Trophoblast cell (in vitro differentiated cells and primary cell): ENCODE measurements at regions not wholly inside any gene's neighbourhood (a gene's known extent, or its start where the extent isn't known, plus 50 kb on each side); places are given as distances from the start of the nearest gene placed in this dataset.

Source experiments
- DNase-seq, 2 donors: peaks; one replicate each; pipeline ENCODE4 v3.0.0-alpha.2; 2016
- H2AFZ ChIP-seq: 2 replicates; pipeline ENCODE4 v1.6.1; 2013; ENCODE audit warnings: low read length, moderate library complexity, mild to moderate bottlenecking; ENCODE audit not compliant: insufficient read depth, poor library complexity
- H2AK5ac ChIP-seq: 2 replicates; pipeline ENCODE4 v1.6.1; 2013; ENCODE audit warnings: mild to moderate bottlenecking, low read length
- H2BK120ac ChIP-seq: 2 replicates; pipeline ENCODE4 v1.6.1; 2013; ENCODE audit warnings: low read length, mild to moderate bottlenecking, moderate library complexity; ENCODE audit not compliant: insufficient read depth, poor library complexity
- H2BK12ac ChIP-seq: 2 replicates; pipeline ENCODE4 v1.6.1; 2013; ENCODE audit warnings: mild to moderate bottlenecking, low read length, moderate library complexity
- H2BK5ac ChIP-seq: 2 replicates; pipeline ENCODE4 v1.6.1; 2013; ENCODE audit warnings: low read length, low read depth, moderate library complexity, mild to moderate bottlenecking; ENCODE audit not compliant: poor library complexity
- H3K14ac ChIP-seq: 2 replicates; pipeline ENCODE4 v1.6.1; 2013; ENCODE audit warnings: mild to moderate bottlenecking, low read length
- H3K18ac ChIP-seq: 2 replicates; pipeline ENCODE4 v1.6.1; 2013; ENCODE audit warnings: mild to moderate bottlenecking, low read length
- H3K23ac ChIP-seq: 2 replicates; pipeline ENCODE4 v1.6.1; 2013; ENCODE audit warnings: low read length
- H3K27ac ChIP-seq: 2 replicates; pipeline ENCODE4 v1.5.1; 2013; ENCODE audit warnings: low read depth, mild to moderate bottlenecking, inconsistent platforms, low read length, moderate library complexity
- H3K27me3 ChIP-seq: 2 replicates; pipeline ENCODE4 v1.6.1; 2013; ENCODE audit warnings: inconsistent platforms, mild to moderate bottlenecking, low read length, moderate library complexity; ENCODE audit not compliant: insufficient read depth
- H3K36me3 ChIP-seq, 2 experiments: 1 replicate in 1 of 2; 2 replicates in 1 of 2; pipeline ENCODE4 v1.6.1; 2013; ENCODE audit warnings: low read length in 2 of 2, mild to moderate bottlenecking in 2 of 2, moderate library complexity in 1 of 2; ENCODE audit not compliant: insufficient read depth in 2 of 2, control insufficient read depth in 1 of 2
- H3K4ac ChIP-seq: 2 replicates; pipeline ENCODE4 v1.6.1; 2013; ENCODE audit warnings: low read depth, mild to moderate bottlenecking, low read length, moderate library complexity
- H3K4me1 ChIP-seq, 2 experiments: 1 replicate in 1 of 2; 2 replicates in 1 of 2; pipeline ENCODE4 v1.6.1; 2013; ENCODE audit warnings: low read length in 2 of 2, mild to moderate bottlenecking in 2 of 2, moderate library complexity in 1 of 2; ENCODE audit not compliant: insufficient read depth in 2 of 2, control insufficient read depth in 1 of 2
- H3K4me2 ChIP-seq: 2 replicates; pipeline ENCODE4 v1.6.1; 2013; ENCODE audit warnings: inconsistent platforms, mild to moderate bottlenecking, low read length, moderate library complexity
- H3K4me3 ChIP-seq: 2 replicates; pipeline ENCODE4 v1.5.1; 2013; ENCODE audit warnings: mild to moderate bottlenecking, low read depth, low read length, inconsistent platforms
- H3K79me1 ChIP-seq: one replicate; pipeline ENCODE4 v1.6.1; 2013; ENCODE audit warnings: low read length
- H3K79me2 ChIP-seq: 2 replicates; pipeline ENCODE4 v1.6.1; 2013; ENCODE audit warnings: low read length, mild to moderate bottlenecking; ENCODE audit not compliant: control insufficient read depth, insufficient read depth, poor library complexity
- H3K9ac ChIP-seq: 2 replicates; pipeline ENCODE4 v1.6.1; 2013; ENCODE audit warnings: mild to moderate bottlenecking, low read length
- H3K9me3 ChIP-seq: 2 replicates; pipeline ENCODE4 v1.6.1; 2013; ENCODE audit warnings: low read depth, mild to moderate bottlenecking, control low read depth, inconsistent platforms, low read length; ENCODE audit not compliant: insufficient read depth
- H4K12ac ChIP-seq: 2 replicates; pipeline ENCODE4 v1.6.1; 2013; ENCODE audit warnings: low read depth, mild to moderate bottlenecking, low read length, moderate library complexity
- H4K8ac ChIP-seq: 2 replicates; pipeline ENCODE4 v1.6.1; 2013; ENCODE audit warnings: low read depth, mild to moderate bottlenecking, low read length, moderate library complexity
- H4K91ac ChIP-seq: one replicate; pipeline ENCODE4 v1.6.1; 2013; ENCODE audit warnings: low read depth, mild to moderate bottlenecking, low read length, moderate library complexity
- WGBS: extraction: QIAGEN DNeasy Blood & Tissue Kit; methylation state at CpG from one replicate; pipeline ENCODE4 v1.1.7; 2013; ENCODE audit warnings: missing lambda C conversion rate; ENCODE audit not compliant: insufficient read length, insufficient coverage; ENCODE audit errors: extremely low coverage; 5-methylcytosine and 5-hydroxymethylcytosine counted together

- Histone ChIP-seq H2BK5ac (no peak overlapping the region), H3K27ac (no peak overlapping the region), H3K4me3 (no peak overlapping the region), H3K18ac (no peak overlapping the region), H3K27me3 (no peaks in the 10 kb centered on the region), H4K8ac (no peak overlapping the region), H2BK12ac (no peak overlapping the region), H4K91ac (no peak overlapping the region), H3K4me2 (no peak overlapping the region), H3K9ac (no peak overlapping the region), H3K23ac (no peak overlapping the region), H3K9me3 (no peaks in the 10 kb centered on the region), H3K79me1 (no peaks in the 10 kb centered on the region), H3K79me2 (no peaks in the 10 kb centered on the region), H3K4ac (no peak overlapping the region), H2BK120ac (no peak overlapping the region), H3K36me3 (no peaks in the 10 kb centered on the region), H2AFZ (no peak overlapping the region), H2AK5ac (no peak overlapping the region), H3K14ac (no peak overlapping the region), H3K4me1 (no peaks in the 10 kb centered on the region), H4K12ac (no peak overlapping the region)
- WGBS, result no CpG with 5 or more reads among the region's 3 CpGs
- DNase-seq, result no peak
Measured at GRCh38 chr4:13117185-13117584, 367.0 kb downstream of the RAB28 start.

DNA sequence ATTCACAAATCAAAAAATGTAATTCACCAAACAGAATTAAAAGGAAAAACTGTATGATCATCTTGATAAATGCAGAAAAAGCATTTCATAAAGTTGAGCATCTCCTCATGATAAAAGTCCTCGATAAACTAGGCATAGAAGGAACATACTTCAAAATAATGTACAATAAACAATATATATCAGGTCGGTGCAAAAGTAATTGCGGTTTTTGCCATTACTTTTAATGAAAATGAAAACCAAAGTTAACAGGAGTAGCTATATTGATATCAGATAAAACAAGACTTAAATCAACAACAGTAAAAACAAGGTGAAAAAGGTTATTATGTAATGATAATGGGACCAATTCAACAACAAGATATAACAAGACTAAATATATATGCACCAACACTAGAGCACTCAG is 372.1 kb downstream of the RAB28 start:
- no peak overlapping the region for H2AFZ ChIP-seq
- H4K12ac ChIP-seq, result no peak overlapping the region
- no peak overlapping the region for H3K4me2 ChIP-seq
- H3K18ac ChIP-seq, result no peak overlapping the region
- no peak overlapping the region for H2BK12ac ChIP-seq
- DNase-seq, result no peak
- no peak overlapping the region for H3K23ac ChIP-seq
- no peak overlapping the region for H4K91ac ChIP-seq
- no peak overlapping the region for H2BK120ac ChIP-seq
- H2BK5ac ChIP-seq, result no peak overlapping the region
- no peaks in the 10 kb centered on the region for H3K36me3 ChIP-seq
- H4K8ac ChIP-seq, result no peak overlapping the region
- no peak overlapping the region for H3K4ac ChIP-seq
- no peak overlapping the region for H3K14ac ChIP-seq
- no CpG with 5 or more reads among the region's 3 CpGs for WGBS
- no peak overlapping the region for H2AK5ac ChIP-seq
- H3K9ac ChIP-seq, result no peak overlapping the region
- H3K27me3 ChIP-seq, result no peaks in the 10 kb centered on the region
- no peak overlapping the region for H3K4me3 ChIP-seq
- H3K27ac ChIP-seq, result no peak overlapping the region
- H3K9me3 ChIP-seq, result peaks cover 2% of the 10 kb centered on the region
- H3K4me1 ChIP-seq, result no peaks in the 10 kb centered on the region
- H3K79me2 ChIP-seq, result no peaks in the 10 kb centered on the region
- H3K79me1 ChIP-seq, result no peaks in the 10 kb centered on the region

DNA sequence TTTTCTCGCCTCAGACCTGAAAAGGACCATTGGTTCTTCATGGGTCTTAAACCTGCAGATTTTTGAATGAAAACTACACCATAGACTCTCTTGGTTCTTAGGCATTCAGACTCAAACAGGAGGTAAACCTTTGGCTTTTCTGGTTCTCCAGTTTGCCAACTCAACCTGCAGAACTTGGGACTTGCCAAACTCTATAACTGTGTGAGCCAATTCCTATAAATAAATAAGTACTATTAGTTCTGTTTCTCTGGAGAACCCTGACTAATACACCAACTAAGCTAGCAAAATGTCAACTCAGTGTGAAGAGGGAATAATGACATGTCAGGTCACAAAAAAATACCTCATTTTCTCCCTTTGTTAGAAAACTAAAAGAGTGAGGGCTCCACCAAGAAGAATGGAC is 374.6 kb downstream of the RAB28 start:
- H4K8ac ChIP-seq, result no peak overlapping the region
- peaks cover 4% of the 10 kb centered on the region for H3K9me3 ChIP-seq
- DNase-seq, result no peak
- H3K4me2 ChIP-seq, result no peak overlapping the region
- no peaks in the 10 kb centered on the region for H3K79me2 ChIP-seq
- H3K79me1 ChIP-seq, result no peaks in the 10 kb centered on the region
- H3K4me1 ChIP-seq, result no peaks in the 10 kb centered on the region
- H3K23ac ChIP-seq, result no peak overlapping the region
- H3K27ac ChIP-seq, result no peak overlapping the region
- no peak overlapping the region for H4K91ac ChIP-seq
- H3K4me3 ChIP-seq, result no peak overlapping the region
- H2AFZ ChIP-seq, result no peak overlapping the region
- H2BK5ac ChIP-seq, result no peak overlapping the region
- no peak overlapping the region for H3K9ac ChIP-seq
- no peaks in the 10 kb centered on the region for H3K36me3 ChIP-seq
- no peak overlapping the region for H4K12ac ChIP-seq
- no peak overlapping the region for H2BK120ac ChIP-seq
- H3K4ac ChIP-seq, result no peak overlapping the region
- H2BK12ac ChIP-seq, result no peak overlapping the region
- no peaks in the 10 kb centered on the region for H3K27me3 ChIP-seq
- no peak overlapping the region for H3K14ac ChIP-seq
- H2AK5ac ChIP-seq, result no peak overlapping the region
- H3K18ac ChIP-seq, result no peak overlapping the region
- no CpG with 5 or more reads among the region's 1 CpG for WGBS

GRCh38 chr4:13108096-13108495 is 376.0 kb downstream of the RAB28 start:
- no peak overlapping the region for H2AFZ ChIP-seq
- H3K18ac ChIP-seq, result no peak overlapping the region
- no peak overlapping the region for H3K23ac ChIP-seq
- no peak overlapping the region for H3K4ac ChIP-seq
- no peak overlapping the region for H3K4me2 ChIP-seq
- H2BK12ac ChIP-seq, result no peak overlapping the region
- H3K79me1 ChIP-seq, result no peaks in the 10 kb centered on the region
- H4K8ac ChIP-seq, result no peak overlapping the region
- H3K79me2 ChIP-seq, result no peaks in the 10 kb centered on the region
- no peak overlapping the region for H2AK5ac ChIP-seq
- H3K4me1 ChIP-seq, result no peaks in the 10 kb centered on the region
- DNase-seq, result no peak
- H3K4me3 ChIP-seq, result no peak overlapping the region
- H3K36me3 ChIP-seq, result no peaks in the 10 kb centered on the region
- no peak overlapping the region for H4K91ac ChIP-seq
- no peak overlapping the region for H4K12ac ChIP-seq
- peaks cover 4% of the 10 kb centered on the region for H3K9me3 ChIP-seq
- H2BK5ac ChIP-seq, result no peak overlapping the region
- no peaks in the 10 kb centered on the region for H3K27me3 ChIP-seq
- no peak overlapping the region for H2BK120ac ChIP-seq
- no CpG with 5 or more reads among the region's 1 CpG for WGBS
- no peak overlapping the region for H3K9ac ChIP-seq
- H3K14ac ChIP-seq, result no peak overlapping the region
- no peak overlapping the region for H3K27ac ChIP-seq
